Ureter (tissue), 1 donor: ENCODE measurements at regions not wholly inside any gene's neighbourhood (a gene's known extent, or its start where the extent isn't known, plus 50 kb on each side); places are given as distances from the start of the nearest gene placed in this dataset.
"Not testable (repeated sequence)": the region's sequence is repeated elsewhere in the genome, so short reads cannot be mapped to it uniquely, and the experiment has no call there.

Experiments used
- DNase-seq: peaks from one replicate; pipeline ENCODE4 v3.0.0-alpha.2; 2020; ENCODE audit warnings: low spot score
- donor health status: DM: yes; HTN: yes; CAD: no.

GRCh38 chr6:90463359-90463758, 123.5 kb downstream of the MAP3K7 start:
- DNase-seq, result no peak

GRCh38 chr6:90462102-90462501, 124.8 kb downstream of the MAP3K7 start:
- no peak for DNase-seq

DNA sequence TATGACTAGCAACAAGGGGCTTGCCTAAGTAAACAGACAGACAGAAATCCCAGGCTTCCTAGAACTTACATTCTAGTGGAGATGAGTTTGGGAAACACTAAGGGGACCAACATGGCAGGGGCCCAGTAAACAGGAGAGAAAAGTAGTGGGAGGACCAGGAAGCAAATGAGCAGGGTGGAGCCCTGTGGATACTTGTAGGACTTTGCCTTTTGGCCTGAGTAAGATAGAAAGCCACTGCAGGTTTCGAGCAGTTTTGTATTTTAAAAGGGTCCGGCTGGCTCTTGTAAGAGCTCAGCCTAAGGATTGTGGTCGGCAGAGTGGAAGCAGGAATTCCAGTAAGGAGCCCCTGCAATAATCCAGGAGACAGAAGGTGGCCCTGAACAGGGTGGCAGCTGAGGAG, 125.5 kb downstream of the MAP3K7 start:
- no peak for DNase-seq

DNA sequence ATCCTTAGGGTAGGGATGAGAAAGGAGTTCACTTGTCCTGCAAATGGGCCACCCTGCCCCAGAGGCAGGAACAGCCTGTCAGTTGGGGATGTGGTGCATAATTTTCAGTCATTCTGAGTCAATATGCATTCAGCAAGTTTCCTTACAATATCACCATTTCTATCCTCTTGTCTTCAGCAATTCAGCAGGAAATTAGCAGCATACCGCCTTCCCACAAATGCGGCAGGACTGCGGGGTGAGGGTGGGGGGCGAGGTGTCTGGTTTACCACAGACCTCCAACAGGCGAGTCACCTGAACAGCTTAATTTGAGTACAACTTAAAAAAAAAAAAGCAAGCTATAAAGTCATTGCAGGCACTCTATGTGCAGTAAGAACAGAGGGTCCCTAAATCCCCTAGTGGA, 126.8 kb downstream of the MAP3K7 start:
- DNase-seq, result no peak

DNA sequence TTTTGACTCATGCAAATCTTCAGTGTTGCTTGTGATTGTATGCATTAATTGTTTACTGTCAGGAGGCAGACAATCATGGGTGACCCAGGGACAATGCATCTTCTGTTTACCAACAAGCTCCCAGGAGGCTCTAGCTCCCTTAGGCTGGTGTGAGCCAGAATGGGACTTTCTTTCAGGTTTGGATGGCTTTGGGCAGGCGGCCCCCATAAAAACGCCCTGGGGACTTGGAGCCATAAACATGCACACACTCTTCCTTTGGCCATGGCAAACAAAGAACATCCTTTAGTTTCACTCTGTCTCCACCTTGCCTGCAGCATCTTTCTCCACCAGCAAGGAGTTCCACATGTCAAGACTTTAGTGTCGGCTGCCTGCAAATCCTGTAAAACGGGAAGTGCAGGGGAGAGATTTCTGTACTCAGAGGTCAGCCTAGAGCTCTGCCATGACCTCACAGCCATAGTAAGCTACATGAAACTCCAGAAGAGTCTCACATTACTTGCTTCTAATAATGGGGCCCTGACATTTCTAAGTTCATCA, 127.6 kb downstream of the MAP3K7 start:
- no peak for DNase-seq

- DNase-seq, result no peak
Observed at GRCh38 chr6:90458353-90459224, 128.3 kb downstream of the MAP3K7 start.

GRCh38 chr6:90457867-90458259, 129.0 kb downstream of the MAP3K7 start:
- DNase-seq, result no peak

- not testable (repeated sequence) for DNase-seq
Observed at GRCh38 chr6:90456997-90457866, 129.6 kb downstream of the MAP3K7 start.

DNA sequence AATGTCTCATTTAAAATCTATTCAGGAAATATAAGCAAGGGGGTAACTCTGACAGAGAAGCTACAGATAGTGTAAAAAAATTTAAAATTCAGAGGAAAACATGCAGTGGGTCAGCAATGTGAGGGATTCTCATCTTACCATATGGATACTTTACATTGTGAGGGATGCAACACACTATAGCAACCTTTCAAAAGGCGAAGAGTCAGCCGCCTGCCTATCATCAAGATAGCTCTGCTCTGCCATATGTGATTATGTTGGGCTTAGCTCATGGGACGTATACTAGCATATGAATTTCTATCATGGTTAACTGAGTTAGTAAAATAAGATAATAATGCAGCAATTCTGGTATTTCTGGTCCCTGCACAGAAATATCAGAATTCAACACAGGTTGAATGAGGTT, 130.9 kb downstream of the MAP3K7 start:
- DNase-seq, result no peak

GRCh38 chr6:90454836-90455427, 131.9 kb downstream of the MAP3K7 start:
- no peak for DNase-seq

DNA sequence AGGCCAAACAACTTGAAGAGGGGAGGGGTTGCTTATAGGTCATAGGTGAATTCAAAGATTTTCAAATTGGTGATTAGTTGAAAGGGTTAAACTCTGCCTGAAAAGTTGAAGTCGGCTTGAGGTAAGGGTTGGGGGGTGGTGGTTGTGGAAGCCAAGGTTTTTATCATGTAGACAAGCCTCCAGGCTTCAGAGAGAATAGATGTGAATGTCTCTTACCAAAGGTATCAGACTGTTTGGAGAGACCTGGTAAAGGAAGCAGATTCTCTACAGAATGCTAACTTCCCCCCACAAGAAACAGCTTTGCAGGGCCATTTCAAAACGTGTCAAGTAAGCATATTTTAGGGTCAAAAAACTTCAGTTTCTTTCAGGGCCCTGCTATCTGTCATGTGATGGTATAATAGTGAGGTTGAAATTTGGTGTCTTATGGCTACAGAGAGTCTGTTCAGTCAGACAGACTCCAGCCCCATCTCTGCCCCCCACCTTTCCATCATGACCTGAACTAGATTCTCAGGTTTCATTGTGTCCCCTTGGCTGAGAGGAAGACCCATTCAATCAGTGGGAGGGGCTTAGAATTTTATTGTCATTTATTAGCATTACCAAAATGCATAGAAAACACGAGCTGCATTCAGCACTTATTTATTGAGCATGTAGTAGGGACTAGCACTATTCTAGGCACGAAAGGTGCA, 136.5 kb downstream of the MAP3K7 start:
- no peak for DNase-seq

DNA sequence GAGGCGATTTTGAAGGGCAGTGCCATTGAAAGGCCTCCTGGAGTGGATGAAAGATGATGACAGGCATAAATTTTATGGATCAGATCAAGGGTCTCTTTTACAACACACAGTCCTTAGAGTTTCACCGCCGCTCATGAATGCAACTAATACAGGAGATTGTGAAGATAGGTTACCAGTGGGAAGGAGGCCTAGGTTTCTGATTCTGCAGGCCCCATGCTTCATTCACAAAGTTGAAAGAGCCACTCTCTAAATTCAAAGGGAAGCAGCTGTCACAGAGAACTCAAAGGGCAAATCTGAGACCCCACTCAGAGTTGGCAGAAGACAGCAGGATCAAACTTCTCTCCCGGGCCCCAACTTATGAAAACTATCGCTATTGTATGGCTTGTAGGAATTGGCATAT, 137.6 kb downstream of the MAP3K7 start:
- no peak for DNase-seq

GRCh38 chr6:90448836-90449235, 138.0 kb downstream of the MAP3K7 start:
- no peak for DNase-seq

- no peak for DNase-seq
Observed at GRCh38 chr6:90446164-90446563, 140.7 kb downstream of the MAP3K7 start.

DNA sequence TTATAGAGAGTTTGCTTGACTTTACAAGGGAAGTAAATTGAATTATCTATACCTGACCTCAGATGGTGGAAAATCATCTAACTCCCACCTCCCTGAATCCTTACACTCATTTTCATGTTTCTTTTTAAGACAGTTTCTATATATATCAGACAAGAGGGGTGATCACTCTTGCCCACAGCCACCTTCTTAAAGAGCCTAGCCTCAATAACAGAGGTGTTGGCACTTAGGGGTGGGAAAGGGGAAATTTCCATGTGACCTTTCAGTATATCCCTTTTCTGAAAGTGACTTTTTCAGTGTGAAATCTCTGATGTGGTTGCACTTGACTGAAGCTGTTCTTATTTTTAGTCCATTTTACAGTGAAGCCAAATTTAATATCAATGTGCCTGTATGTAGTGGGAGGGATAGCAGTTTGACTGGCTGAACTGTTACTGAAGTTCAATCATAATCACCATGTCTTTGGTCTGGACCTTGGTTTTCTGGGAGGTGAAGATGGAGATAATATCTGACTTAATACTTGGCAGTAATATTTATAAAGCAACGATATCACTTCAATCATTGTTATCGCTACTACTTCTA, 141.3 kb downstream of the MAP3K7 start:
- DNase-seq, result no peak

GRCh38 chr6:90444160-90444714, 142.6 kb downstream of the MAP3K7 start:
- no peak for DNase-seq

DNA sequence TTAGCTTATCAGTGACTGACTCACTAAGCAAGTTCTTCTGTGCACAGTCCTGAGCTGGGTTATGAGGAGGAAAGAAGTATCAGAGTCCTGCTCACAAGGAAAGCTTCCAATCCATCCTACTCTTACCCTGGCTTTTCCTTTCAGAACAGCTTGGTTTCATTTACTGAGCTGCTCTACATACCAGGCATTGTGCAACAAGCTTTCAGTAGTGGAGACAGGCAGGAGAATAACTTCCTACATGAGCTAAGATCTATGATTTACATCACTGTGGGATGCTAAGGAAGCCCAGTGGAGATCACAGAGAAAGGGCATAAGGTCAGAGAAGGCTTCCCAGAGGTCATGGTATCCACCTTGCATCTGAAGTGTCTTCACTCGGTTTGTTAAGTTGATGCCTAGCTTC, 144.5 kb downstream of the MAP3K7 start:
- no peak for DNase-seq

- DNase-seq, result no peak
Observed at GRCh38 chr6:90440586-90441283, 144.1 kb upstream of the BACH2 start.

GRCh38 chr6:90439586-90439985, 142.9 kb upstream of the BACH2 start:
- no peak for DNase-seq

DNA sequence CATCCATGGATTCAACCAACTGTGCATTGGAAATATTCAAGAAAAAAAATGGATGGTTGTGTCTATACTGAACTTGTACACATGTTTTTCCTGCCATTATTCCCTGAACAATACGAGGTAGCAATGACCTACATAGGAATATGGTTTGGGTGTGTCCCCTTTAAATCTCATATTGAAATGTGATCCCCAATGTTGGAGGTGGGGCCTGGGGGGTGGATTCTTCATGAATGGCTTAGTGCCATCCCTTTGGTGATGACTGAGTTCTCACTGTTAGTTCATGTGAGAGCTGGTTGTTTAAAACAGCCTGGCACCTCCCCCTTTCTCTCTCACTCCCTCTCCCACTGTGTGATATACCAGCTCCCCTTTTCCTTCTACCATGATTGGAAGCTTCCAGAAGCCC, 139.8 kb upstream of the BACH2 start:
- DNase-seq, result no peak
